ENCODE measurements at regions not wholly inside any gene's neighbourhood (a gene's known extent, or its start where the extent isn't known, plus 50 kb on each side); places are given as distances from the start of the nearest gene placed in this dataset.

DNA sequence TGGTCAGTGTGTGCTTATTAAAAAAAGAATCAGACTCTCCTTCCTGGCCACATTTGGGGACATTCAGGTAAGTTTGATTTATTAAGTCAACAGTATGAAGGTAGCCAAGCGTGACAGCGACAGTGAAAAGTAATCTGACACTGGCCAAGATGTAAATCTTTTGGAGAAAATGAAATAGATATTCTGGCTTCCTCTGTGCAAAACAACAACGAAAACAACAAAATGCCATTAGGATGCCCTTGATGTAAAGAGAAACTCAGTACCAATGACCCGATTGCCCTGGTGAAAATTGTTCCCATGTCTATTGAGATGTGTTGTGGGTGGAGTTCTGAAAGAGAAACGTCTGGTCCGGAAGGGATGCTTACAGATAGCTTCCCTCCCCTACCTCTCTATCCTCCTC, 267.8 kb downstream of the MAT2B start:
- H4K20me1 ChIP-seq (ENCODE audit: control insufficient read depth, insufficient read depth), result no peaks in the 10 kb centered on the region
- WGBS (ENCODE audit: insufficient coverage, insufficient replicate concordance, low lambda C conversion rate, missing lambda C conversion rate), result 31% methylated on average over 6 of the region's 6 CpGs
- no peak for FAIRE-seq
- ChIA-PET SMC1A (ENCODE audit: uncharacterized antibody, unreplicated experiment) (interaction anchor here (1.1 kb wide), 1 partner anchor 52 kb away, joined by 3 read pairs; no protein-coding TSS in a partner anchor), POLR2A (no interaction called here), RAD21 (ENCODE audit: unreplicated experiment) (no interaction called here), CTCF (interaction anchor here (1.1 kb wide), 1 partner anchor 77 kb away, joined by 3 read pairs; no protein-coding TSS in a partner anchor)
- ATAC-seq, result no peak
- no TSS peak for BruUV-seq (replicated peaks)
- H3K9me3 ChIP-seq (replicated peaks; ENCODE audit: control insufficient read depth, insufficient read depth, low read length), result no peaks in the 10 kb centered on the region
- H3K36me3 ChIP-seq (ENCODE audit: control insufficient read depth in 2 of 2, insufficient read depth in 2 of 2, low read length in 1 of 2), result no peaks in the 10 kb centered on the region
- TF ChIP-seq TCF3 (IDR thresholded peaks at IDR 0.05; ENCODE audit: borderline replicate concordance, insufficient read depth, low read depth, low read length) (no peak), LARP7 (IDR thresholded peaks at IDR 0.05) (no peak), PAX5 (IDR thresholded peaks at IDR 0.05; ENCODE audit: borderline replicate concordance, low read depth, low read length) (0 out of 2 replicates have a peak, but pooled peaks have one; percentile 35)
- DNase-seq (ENCODE audit: low read depth, low spot score), result no peak
- H2AFZ ChIP-seq (ENCODE audit: control insufficient read depth, low read depth, low read length), result no peak overlapping the region
- intact Hi-C loops (cut with micrococcal nuclease; ENCODE audit: unreplicated experiment), result no loop called here
- no peak overlapping the region for H3K4me3 ChIP-seq
- H3K4me2 ChIP-seq (ENCODE audit: control insufficient read depth, insufficient read depth), result no peak overlapping the region
- in situ Hi-C loops (cut with MboI), result no loop called here
- no peaks in the 10 kb centered on the region for H3K27me3 ChIP-seq (replicated peaks in 1 of 2; ENCODE audit: control insufficient read depth in 2 of 2, insufficient read depth in 2 of 2, low read length in 1 of 2)
- no peaks in the 10 kb centered on the region for H3K79me2 ChIP-seq (ENCODE audit: control insufficient read depth, insufficient read depth, low read length)
- no peak overlapping the region for H3K27ac ChIP-seq (ENCODE audit: control insufficient read depth, insufficient read depth)
- H3K9ac ChIP-seq (ENCODE audit: control insufficient read depth, insufficient read depth, low read length), result no peak overlapping the region
- H3K4me1 ChIP-seq (ENCODE audit: control insufficient read depth, insufficient read depth, low read length), result no peaks in the 10 kb centered on the region

DNA sequence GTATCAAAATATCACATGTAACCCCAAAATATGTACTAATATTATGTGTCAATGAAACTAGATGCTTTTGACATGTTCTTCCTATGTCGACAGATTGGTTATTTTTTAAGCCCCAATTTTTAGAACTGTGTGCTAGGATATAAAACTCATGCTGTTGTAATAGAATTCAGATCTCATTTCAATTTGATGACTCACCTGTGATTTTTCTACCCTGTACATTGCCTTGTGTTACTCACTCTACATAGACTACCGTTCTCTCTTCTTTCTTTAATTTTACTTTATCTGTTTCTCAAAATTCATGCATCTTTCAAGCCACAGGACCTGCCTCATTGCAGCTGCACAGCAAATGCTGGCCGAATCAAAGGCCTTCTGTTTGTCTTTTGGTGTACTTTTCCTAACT, 284.5 kb downstream of the MAT2B start:
- RAD21 ChIA-PET (ENCODE audit: unreplicated experiment), result no interaction called here
- SMC1A ChIA-PET (ENCODE audit: uncharacterized antibody, unreplicated experiment), result no interaction called here
- Histone ChIP-seq H3K79me2 (ENCODE audit: control insufficient read depth, insufficient read depth, low read length) (no peaks in the 10 kb centered on the region), H3K4me2 (ENCODE audit: control insufficient read depth, insufficient read depth) (no peak overlapping the region), H3K9me3 (replicated peaks; ENCODE audit: control insufficient read depth, insufficient read depth, low read length) (no peaks in the 10 kb centered on the region), H3K27me3 (replicated peaks in 1 of 2; ENCODE audit: control insufficient read depth in 2 of 2, insufficient read depth in 2 of 2, low read length in 1 of 2) (no peaks in the 10 kb centered on the region), H3K4me3 (no peak overlapping the region), H2AFZ (ENCODE audit: control insufficient read depth, low read depth, low read length) (no peak overlapping the region), H3K9ac (ENCODE audit: control insufficient read depth, insufficient read depth, low read length) (no peak overlapping the region), H3K36me3 (ENCODE audit: control insufficient read depth in 2 of 2, insufficient read depth in 2 of 2, low read length in 1 of 2) (no peaks in the 10 kb centered on the region), H3K4me1 (ENCODE audit: control insufficient read depth, insufficient read depth, low read length) (no peaks in the 10 kb centered on the region), H3K27ac (ENCODE audit: control insufficient read depth, insufficient read depth) (no peak overlapping the region), H4K20me1 (ENCODE audit: control insufficient read depth, insufficient read depth) (no peaks in the 10 kb centered on the region)
- intact Hi-C loops (cut with micrococcal nuclease; ENCODE audit: unreplicated experiment) (no loop called here), in situ Hi-C loops (cut with MboI) (no loop called here)
- ATAC-seq (no peak), FAIRE-seq (no peak), DNase-seq (ENCODE audit: low read depth, low spot score) (no peak)
- TF ChIP-seq YY1 (IDR thresholded peaks at IDR 0.05; ENCODE audit: low read depth, low read length) (no peak), SREBF1 (IDR thresholded peaks at IDR 0.05; ENCODE audit: low read length) (no peak), YBX1 (IDR thresholded peaks at IDR 0.05) (no peak), SMARCA5 (IDR thresholded peaks at IDR 0.05) (no peak), JUNB (IDR thresholded peaks at IDR 0.05) (no peak)
- no TSS peak for BruUV-seq (replicated peaks)
- WGBS (ENCODE audit: insufficient coverage, insufficient replicate concordance, low lambda C conversion rate, missing lambda C conversion rate), result 38% methylated on average over 3 of the region's 3 CpGs
- POLR2A ChIA-PET, result no interaction called here
- CTCF ChIA-PET, result no interaction called here

Measured in GM12878 (cell line).